ENCODE measurements at regions not wholly inside any gene's neighbourhood (a gene's known extent, or its start where the extent isn't known, plus 50 kb on each side); places are given as distances from the start of the nearest gene placed in this dataset.

GRCh38 chr12:124504273-124505000, 63.0 kb downstream of the NCOR2 start:
- peak; percentile 8 to 70 (median 28) for DNase-seq

DNA sequence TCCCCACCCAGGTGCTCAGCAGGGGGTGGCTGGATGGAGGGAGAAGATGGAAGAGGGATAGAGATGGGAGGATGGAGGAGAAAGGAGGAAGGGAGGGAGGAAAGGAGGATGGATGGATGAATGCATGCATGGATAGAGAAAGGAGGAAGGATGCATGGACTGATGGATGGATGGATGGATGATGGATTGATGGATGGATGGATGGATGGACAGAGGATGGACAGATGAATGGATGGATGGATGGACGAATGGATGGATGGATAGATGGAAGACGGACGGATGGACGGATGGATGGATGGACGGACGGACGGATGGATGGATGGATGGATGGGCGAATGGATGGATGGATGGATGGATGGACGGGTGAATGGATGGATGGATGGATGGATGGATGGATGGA, 64.1 kb downstream of the NCOR2 start:
- no peak for DNase-seq

- DNase-seq: no peak
Measured at GRCh38 chr12:124502379-124502778, 65.0 kb downstream of the NCOR2 start.

DNA sequence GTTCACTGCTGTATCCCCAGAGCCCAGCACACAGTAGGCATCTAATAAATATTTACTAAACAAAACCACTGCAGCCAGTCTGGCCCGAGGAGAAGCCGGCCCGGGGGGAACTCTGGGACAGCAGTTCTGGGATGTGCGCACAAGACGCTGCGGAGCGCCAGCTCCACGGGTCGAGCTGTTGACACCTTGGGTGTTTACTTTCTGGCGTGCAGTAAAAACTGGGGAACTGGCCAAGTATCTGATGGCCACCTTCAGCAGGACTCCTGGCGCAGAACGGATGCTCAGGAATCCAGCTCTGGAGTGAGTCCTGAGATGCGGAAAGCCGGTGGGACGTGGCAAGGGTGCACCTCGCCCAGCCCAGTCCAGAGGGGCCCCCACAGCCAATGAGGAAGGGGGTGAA, 65.6 kb downstream of the NCOR2 start:
- no peak for DNase-seq

- DNase-seq: peak in 1 of 3 experiments; percentile 52
Measured at GRCh38 chr12:124501112-124501561, 66.3 kb downstream of the NCOR2 start.

DNA sequence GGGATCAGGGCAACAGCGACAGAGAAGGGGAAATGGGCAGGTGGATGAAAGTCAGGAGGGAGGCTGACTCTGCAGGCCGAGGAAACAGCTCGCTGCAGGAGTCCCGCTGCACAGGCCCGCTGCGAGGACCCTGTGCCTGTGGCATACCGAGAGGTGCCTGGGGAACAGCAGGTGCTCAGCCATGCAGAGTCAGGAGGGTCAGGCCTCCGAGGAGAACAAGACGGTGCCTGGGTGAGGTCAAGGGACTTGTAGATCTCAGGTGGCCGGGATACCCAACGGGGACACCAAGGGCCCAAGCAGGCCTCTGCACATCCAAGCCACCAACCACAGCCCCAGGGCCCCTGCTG, 67.5 kb downstream of the NCOR2 start:
- no peak for DNase-seq

DNA sequence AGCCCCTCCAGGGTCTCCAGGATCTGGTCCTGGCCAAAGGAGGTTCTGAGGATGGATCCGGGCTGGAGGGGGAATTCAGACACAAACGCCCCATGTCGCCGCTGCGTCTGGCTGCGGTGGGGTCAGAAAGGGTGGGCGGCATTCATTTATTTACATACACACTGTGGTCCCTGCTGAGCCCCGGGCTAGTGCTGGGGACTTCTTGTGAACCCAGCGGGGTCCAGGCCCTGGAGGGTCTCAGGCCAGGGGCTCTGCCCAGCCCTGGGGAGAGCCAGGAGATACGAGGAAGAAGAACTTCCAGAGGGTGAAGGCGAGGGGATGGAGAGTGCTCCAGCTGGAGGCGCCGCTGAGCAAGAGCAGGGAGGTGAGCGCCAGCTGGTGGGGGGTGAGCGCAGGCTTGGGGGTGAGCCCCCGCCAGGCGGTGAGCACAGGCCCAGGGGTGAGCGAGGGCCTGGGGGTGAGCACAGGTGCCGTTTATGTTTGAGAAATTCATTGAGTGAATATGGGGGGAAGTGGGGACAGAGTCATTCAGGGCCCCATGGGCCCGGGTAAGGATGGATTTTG, 68.1 kb downstream of the NCOR2 start:
- no peak for DNase-seq

DNA sequence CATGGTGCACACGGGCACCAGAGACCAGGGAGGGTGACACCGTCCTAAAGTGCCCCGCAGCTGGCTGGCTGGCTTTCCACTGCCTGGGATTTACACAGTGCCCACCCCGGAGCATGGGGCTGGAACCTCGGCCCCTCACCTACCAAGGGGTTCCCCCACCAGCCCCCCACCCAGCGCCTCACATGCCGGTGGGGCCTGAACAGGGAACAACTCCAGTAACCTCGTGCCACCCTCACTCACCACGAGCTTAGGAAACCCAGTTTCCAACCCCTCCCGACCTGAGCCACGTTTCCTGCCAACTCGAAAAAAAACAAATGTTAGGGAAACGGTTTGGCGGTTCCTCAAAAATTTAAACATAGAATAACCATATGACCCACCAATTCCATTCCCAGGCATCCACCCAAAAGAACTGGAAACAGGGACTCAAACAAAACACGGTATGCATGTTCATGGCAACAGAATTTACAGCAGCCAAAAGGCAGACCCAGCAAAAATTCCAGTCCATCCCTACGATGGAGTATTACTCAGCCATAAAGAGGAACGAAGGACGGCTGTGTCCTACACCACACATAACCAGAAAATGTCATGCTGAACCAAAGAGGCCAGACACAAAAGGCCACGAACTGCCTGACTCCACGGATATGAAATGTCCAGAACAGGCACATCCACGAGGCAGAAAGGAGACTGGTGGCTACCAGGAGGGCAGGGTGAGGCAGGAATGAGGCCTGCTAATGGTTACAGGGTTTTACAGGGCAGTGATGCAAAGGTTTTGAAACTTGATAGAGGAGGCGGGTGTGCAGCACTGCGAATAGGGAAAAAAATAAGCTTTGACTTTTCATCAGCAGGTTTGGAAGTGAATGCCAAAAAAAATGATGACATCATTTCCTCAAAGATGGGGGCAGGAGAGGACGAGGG, 68.9 kb downstream of the NCOR2 start:
- DNase-seq: no peak

- DNase-seq: no peak
Measured at GRCh38 chr12:124497658-124498057, 69.8 kb downstream of the NCOR2 start.

- DNase-seq: no peak
Measured at GRCh38 chr12:124497039-124497438, 70.4 kb downstream of the NCOR2 start.

- DNase-seq: no peak
Measured at GRCh38 chr12:124496584-124496983, 70.8 kb downstream of the NCOR2 start.

DNA sequence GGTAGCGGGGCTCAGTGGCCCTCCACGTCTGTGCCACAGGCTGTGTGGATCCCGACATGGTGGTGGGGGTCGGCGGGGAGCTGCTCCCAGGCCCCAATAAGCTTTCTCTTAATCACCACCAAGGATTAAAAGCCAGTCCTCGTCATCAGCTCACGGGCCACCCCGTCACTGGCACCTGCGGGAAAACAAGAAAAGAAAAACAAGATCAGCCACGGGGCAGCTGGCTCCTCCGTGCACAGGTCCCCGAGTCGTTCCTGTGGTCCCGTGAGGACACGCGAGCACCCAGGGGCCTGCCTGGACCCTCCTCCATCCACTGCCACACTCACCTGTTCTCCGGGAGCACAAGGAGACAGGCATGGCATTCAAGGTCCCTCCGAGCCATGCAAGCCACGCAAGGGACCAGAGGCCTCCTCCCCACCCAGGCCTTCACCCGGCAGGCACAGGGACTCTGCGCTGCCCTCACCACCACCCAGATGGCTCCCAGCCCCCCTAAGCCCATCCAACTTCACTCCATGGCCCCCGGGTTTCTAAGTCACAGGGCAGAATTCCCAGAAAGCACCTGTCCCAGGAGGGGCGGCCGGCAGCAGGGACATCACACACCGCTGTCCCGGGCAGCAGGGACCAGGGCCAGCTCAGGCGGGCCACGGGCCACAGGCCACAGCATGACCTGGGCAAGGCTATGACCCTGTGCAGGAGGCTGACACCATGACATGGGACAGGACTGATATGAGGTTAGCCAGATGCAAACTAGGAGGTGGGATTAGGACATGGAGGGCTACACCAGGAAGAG, 72.0 kb downstream of the NCOR2 start:
- no peak for DNase-seq

GRCh38 chr12:124494751-124495129, 72.7 kb downstream of the NCOR2 start:
- no peak for DNase-seq

GRCh38 chr12:124493809-124494750, 73.3 kb downstream of the NCOR2 start:
- no peak for DNase-seq

- no peak for DNase-seq
Measured at GRCh38 chr12:124492879-124493808, 74.3 kb downstream of the NCOR2 start.

DNA sequence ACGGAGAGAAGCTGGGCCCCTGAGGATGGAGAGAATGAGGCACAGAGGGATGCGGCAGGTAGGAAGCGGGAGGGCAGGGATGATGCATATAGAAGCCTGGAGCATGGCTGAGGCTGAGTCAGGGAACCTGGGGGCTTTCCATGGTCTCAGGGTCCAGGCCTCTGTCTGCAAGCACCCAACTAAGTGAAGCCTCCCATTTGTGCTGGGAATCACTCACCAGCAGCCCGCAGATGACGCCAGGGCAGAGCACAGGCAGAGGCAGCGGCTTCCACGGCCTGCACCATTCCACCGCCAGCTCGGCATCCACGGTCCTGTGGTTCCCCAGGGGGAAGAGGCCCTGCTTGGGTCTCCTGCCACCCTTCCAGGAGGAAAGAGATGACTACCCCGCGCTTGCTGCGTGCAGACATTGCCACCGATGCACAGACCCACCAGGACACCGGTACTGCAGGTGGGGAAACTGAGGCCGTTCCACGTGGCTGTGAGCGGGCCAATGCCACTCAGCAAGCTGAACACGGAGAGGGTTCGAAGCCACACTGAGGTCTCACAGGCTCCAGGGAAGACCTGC, 75.5 kb downstream of the NCOR2 start:
- DNase-seq: no peak

- no peak for DNase-seq
Measured at GRCh38 chr12:124491310-124491709, 76.1 kb downstream of the NCOR2 start.

GRCh38 chr12:124490584-124491305, 76.7 kb downstream of the NCOR2 start:
- no peak for DNase-seq

DNA sequence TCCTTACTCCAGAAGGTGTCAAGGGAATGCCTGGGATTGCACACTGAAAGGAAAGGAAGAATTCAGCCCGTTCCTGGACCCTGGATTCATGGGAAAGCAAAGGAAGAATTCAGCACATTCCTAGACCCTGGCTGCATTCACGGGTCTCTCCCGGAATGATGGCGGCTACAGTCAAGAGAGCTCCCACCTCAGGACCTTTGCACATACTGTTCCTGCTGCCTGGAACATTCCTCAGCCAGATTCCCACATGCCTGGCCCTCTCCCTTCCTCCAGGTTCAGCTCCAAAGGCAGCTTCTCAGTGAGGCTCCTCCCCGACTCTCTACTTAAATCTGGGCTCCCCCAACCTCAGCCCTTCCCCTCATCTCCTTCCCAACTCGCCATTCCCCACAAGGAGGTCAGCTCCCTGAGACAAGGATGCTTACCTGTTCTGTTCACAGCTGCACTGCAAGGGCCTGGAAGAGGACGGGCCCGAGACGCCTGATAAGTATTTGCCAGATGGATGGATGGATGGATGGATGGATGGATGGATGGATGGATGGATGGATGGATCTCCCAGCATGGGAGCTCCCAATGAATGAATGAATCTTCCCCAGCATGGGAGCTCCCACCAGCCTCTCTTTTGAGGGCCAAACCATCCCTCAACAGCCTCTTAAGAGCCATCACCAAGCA, 77.4 kb downstream of the NCOR2 start:
- no peak for DNase-seq
